ENCODE measurements at regions not wholly inside any gene's neighbourhood (a gene's known extent, or its start where the extent isn't known, plus 50 kb on each side); places are given as distances from the start of the nearest gene placed in this dataset.

DNA sequence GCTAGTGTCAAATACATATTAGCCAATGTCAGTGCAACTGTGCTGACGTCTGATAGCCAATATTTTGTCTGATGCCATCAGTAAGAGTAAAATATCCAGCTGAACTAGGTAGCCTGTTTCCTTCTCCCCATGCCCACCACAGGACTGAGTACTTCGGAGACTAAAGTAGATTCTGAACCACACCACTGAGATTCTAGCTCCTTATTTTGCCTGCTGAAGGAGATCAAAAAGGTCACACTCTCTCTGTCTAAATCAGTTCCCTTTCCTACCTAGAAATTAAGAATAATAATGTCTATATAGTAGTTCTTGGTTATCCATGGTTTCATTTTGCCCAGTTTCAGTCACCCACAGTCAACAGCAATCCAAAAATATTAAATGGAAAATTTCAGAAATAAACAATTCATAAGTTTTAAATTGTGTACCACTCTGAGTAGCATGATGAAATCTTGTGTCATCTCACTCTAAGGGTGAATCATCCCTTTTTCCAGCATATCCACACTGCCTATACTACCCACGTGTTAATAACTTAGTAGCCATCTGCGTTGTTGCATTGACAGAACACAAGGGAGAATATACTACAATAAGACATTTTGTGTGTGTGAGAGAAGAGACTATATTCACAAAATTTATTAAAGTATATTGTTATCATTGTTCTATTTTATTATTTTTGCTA, 1043.3 kb upstream of the PIK3C3 start:
- ChIA-PET CTCF (no interaction called here), POLR2A (no interaction called here)
- peak; percentile 68 for DNase-seq (ENCODE audit: unreplicated experiment)
- peaks cover 10% of the 10 kb centered on the region for H3K4me1 Mint-ChIP-seq (ENCODE audit: insufficient read depth, unreplicated experiment)
- H3K36me3 Mint-ChIP-seq (ENCODE audit: insufficient read depth, unreplicated experiment): no peaks in the 10 kb centered on the region
- H3K9me3 Mint-ChIP-seq (ENCODE audit: unreplicated experiment): peaks cover 8% of the 10 kb centered on the region
- TSS peak; percentile 95 for BruUV-seq (replicated peaks)
- no peak for TF ChIP-seq CTCF (IDR thresholded peaks at IDR 0.05; ENCODE audit: unreplicated experiment)
- H3K27ac Mint-ChIP-seq (ENCODE audit: low read depth, unreplicated experiment): peak overlapping the region; percentile 98
- H3K27me3 Mint-ChIP-seq (ENCODE audit: insufficient read depth, unreplicated experiment): no peaks in the 10 kb centered on the region
- intact Hi-C loops (cut with micrococcal nuclease): loop anchor here (5.0 to 10.0 kb wide), 2 partner anchors 34 to 73 kb away; no protein-coding TSS in a partner anchor
- H3K4me3 Mint-ChIP-seq (ENCODE audit: unreplicated experiment): no peak overlapping the region

DNA sequence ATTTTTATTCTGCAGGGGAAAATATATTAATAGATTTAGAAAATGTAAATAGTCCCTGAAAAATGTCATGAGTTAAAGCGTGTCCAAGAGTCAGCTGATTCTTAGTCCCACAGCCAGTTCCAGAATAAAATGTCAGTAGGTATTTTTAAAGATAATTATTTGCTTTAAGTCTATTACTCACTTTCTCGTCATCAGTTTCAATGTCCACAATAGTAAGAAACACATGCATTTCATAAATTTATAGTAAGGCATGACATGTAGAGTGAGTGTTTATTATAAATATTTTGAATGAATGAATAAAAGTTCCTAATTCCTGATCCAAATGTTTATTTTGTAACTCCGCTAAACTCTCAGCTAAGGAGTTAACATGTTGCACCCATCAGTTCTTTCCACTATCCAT, 1044.0 kb upstream of the PIK3C3 start:
- intact Hi-C loops (cut with micrococcal nuclease): loop anchor here (5.0 to 10.0 kb wide), 2 partner anchors 34 to 74 kb away; no protein-coding TSS in a partner anchor

DNA sequence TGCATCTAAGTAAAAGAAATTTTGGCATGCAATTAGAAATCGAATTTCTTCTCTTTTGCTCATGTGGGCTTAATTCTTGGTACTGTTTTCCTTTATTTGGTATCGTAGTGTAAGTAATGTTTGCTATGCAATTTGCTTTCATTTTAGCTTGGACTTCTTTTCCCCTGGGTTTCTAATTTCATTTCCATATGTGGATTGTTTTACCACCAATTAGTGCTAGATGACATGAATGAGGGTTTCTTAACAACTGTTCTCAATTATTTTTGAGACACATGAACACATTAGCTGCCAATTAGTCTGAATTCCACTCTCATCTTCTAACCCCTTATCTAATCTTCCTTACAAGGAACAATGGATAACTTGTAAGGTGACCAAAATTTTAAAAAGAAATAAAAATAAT, 1047.2 kb upstream of the PIK3C3 start:
- Mint-ChIP-seq H3K27me3 (ENCODE audit: insufficient read depth, unreplicated experiment) (no peaks in the 10 kb centered on the region), H3K4me1 (ENCODE audit: insufficient read depth, unreplicated experiment) (peaks cover 10% of the 10 kb centered on the region), H3K9me3 (ENCODE audit: unreplicated experiment) (peaks cover 8% of the 10 kb centered on the region), H3K4me3 (ENCODE audit: unreplicated experiment) (no peak overlapping the region), H3K27ac (ENCODE audit: low read depth, unreplicated experiment) (no peak overlapping the region), H3K36me3 (ENCODE audit: insufficient read depth, unreplicated experiment) (no peaks in the 10 kb centered on the region)
- no peak for TF ChIP-seq CTCF (IDR thresholded peaks at IDR 0.05; ENCODE audit: unreplicated experiment)
- BruUV-seq (replicated peaks): no TSS peak
- DNase-seq (ENCODE audit: unreplicated experiment): no peak
- POLR2A ChIA-PET: no interaction called here
- CTCF ChIA-PET: no interaction called here
- intact Hi-C loops (cut with micrococcal nuclease): no loop called here

More for the DNA sequence above, 1044.0 kb upstream of the PIK3C3 start:
- TF ChIP-seq CTCF (IDR thresholded peaks at IDR 0.05; ENCODE audit: unreplicated experiment): no peak
- H3K27ac Mint-ChIP-seq (ENCODE audit: low read depth, unreplicated experiment): peak overlapping the region; percentile 98
- H3K4me3 Mint-ChIP-seq (ENCODE audit: unreplicated experiment): no peak overlapping the region
- no peak for DNase-seq (ENCODE audit: unreplicated experiment)
- H3K9me3 Mint-ChIP-seq (ENCODE audit: unreplicated experiment): peaks cover 8% of the 10 kb centered on the region
- peaks cover 8% of the 10 kb centered on the region for H3K4me1 Mint-ChIP-seq (ENCODE audit: insufficient read depth, unreplicated experiment)
- no peaks in the 10 kb centered on the region for H3K36me3 Mint-ChIP-seq (ENCODE audit: insufficient read depth, unreplicated experiment)
- H3K27me3 Mint-ChIP-seq (ENCODE audit: insufficient read depth, unreplicated experiment): no peaks in the 10 kb centered on the region
- POLR2A ChIA-PET: interaction anchor here (0.6 kb wide), 1 partner anchor 85 kb away, joined by 4 read pairs; no protein-coding TSS in a partner anchor
- BruUV-seq (replicated peaks): no TSS peak
- CTCF ChIA-PET: interaction anchor here (0.5 kb wide), 1 partner anchor 531 kb away, joined by 3 read pairs; no protein-coding TSS in a partner anchor

GRCh38 chr18:40904295-40904694, 1050.7 kb upstream of the PIK3C3 start:
- Mint-ChIP-seq H3K9me3 (ENCODE audit: unreplicated experiment) (no peaks in the 10 kb centered on the region), H3K27me3 (ENCODE audit: insufficient read depth, unreplicated experiment) (no peaks in the 10 kb centered on the region), H3K4me1 (ENCODE audit: insufficient read depth, unreplicated experiment) (peaks cover 8% of the 10 kb centered on the region), H3K4me3 (ENCODE audit: unreplicated experiment) (no peak overlapping the region), H3K27ac (ENCODE audit: low read depth, unreplicated experiment) (no peak overlapping the region), H3K36me3 (ENCODE audit: insufficient read depth, unreplicated experiment) (no peaks in the 10 kb centered on the region)
- intact Hi-C loops (cut with micrococcal nuclease): no loop called here
- ChIA-PET CTCF (no interaction called here), POLR2A (interaction anchor here (0.7 kb wide), 1 partner anchor 31 kb away, joined by 7 read pairs; no protein-coding TSS in a partner anchor)
- no TSS peak for BruUV-seq (replicated peaks)
- no peak for TF ChIP-seq CTCF (IDR thresholded peaks at IDR 0.05; ENCODE audit: unreplicated experiment)
- DNase-seq (ENCODE audit: unreplicated experiment): no peak

Data from MCF 10A (cell line).